Hepatocyte (in vitro differentiated cells): ENCODE measurements at regions not wholly inside any gene's neighbourhood (a gene's known extent, or its start where the extent isn't known, plus 50 kb on each side); places are given as distances from the start of the nearest gene placed in this dataset.

Experiments
- DNase-seq: peaks from one replicate; pipeline ENCODE4 v3.0.0-alpha.2; 2016; ENCODE audit warnings: low spot score
- H2AFZ ChIP-seq: fragments of 200-600 bp; sonication (generic); 2 replicates; pipeline ENCODE4 v1.6.0; 2016; ENCODE audit warnings: antibody characterized with exemption, mild to moderate bottlenecking
- H3K27ac ChIP-seq: fragments of 200-600 bp; sonication (generic); 2 replicates; pipeline ENCODE4 v1.5.1; 2016; ENCODE audit warnings: mild to moderate bottlenecking
- H3K27me3 ChIP-seq: fragments of 200-600 bp; sonication (generic); 2 replicates; pipeline ENCODE4 v1.6.1; 2016
- H3K36me3 ChIP-seq: fragments of 200-600 bp; sonication (generic); replicated peaks from 2 replicates; pipeline ENCODE4 v1.5.1; 2016; ENCODE audit warnings: low read depth; ENCODE audit not compliant: insufficient read depth
- H3K4me1 ChIP-seq: fragments of 200-600 bp; sonication (generic); 2 replicates; pipeline ENCODE4 v1.5.1; 2016; ENCODE audit warnings: mild to moderate bottlenecking, moderate library complexity; ENCODE audit not compliant: insufficient read depth
- H3K4me2 ChIP-seq: fragments of 200-600 bp; sonication (generic); 2 replicates; pipeline ENCODE4 v1.6.0; 2016
- H3K4me3 ChIP-seq: fragments of 200-600 bp; sonication (generic); 2 replicates; pipeline ENCODE4 v1.5.1; 2016; ENCODE audit warnings: mild to moderate bottlenecking
- H3K79me2 ChIP-seq: fragments of 200-600 bp; sonication (generic); 2 replicates; pipeline ENCODE4 v1.6.0; 2017; ENCODE audit warnings: mild to moderate bottlenecking
- H3K9me2 ChIP-seq: fragments of 200-600 bp; sonication (generic); replicated peaks from 2 replicates; pipeline ENCODE4 v1.6.0; 2017; ENCODE audit warnings: mild to moderate bottlenecking; ENCODE audit not compliant: insufficient read depth
- H3K9me3 ChIP-seq: fragments of 200-600 bp; sonication (generic); 2 replicates; pipeline ENCODE4 v1.5.1; 2016; ENCODE audit warnings: low read depth, mild to moderate bottlenecking
- H4K20me1 ChIP-seq: fragments of 200-600 bp; sonication (generic); 2 replicates; pipeline ENCODE4 v1.6.0; 2016; ENCODE audit warnings: mild to moderate bottlenecking; ENCODE audit not compliant: insufficient read depth, poor library complexity, severe bottlenecking
- CTCF ChIP-seq: fragments of 200-600 bp; sonication (generic); IDR thresholded peaks from 2 replicates; pipeline ENCODE4 v1.5.1; 2016; ENCODE audit warnings: antibody characterized with exemption, mild to moderate bottlenecking; ENCODE audit not compliant: poor library complexity
- EZH2 ChIP-seq: fragments of 200-600 bp; sonication (generic); IDR thresholded peaks from 2 replicates; pipeline ENCODE4 v1.6.1; 2016; ENCODE audit warnings: antibody characterized with exemption, mild to moderate bottlenecking, borderline replicate concordance
- EZH2phosphoT487 ChIP-seq: fragments of 200-600 bp; sonication (generic); IDR thresholded peaks from one replicate; pipeline ENCODE4 v1.6.1; 2018; ENCODE audit warnings: antibody characterized with exemption, mild to moderate bottlenecking, low read depth, moderate library complexity; ENCODE audit not compliant: unreplicated experiment, severe bottlenecking
- WGBS: methylation state at CpG from one replicate; pipeline ENCODE4 v1.1.6; 2016; ENCODE audit warnings: low lambda C conversion rate; ENCODE audit errors: missing lambda C conversion rate; 5-methylcytosine and 5-hydroxymethylcytosine counted together

- Histone ChIP-seq H2AFZ (no peak overlapping the region), H3K4me2 (no peak overlapping the region), H4K20me1 (no peaks in the 10 kb centered on the region), H3K4me3 (no peak overlapping the region), H3K4me1 (no peaks in the 10 kb centered on the region), H3K27ac (no peak overlapping the region), H3K79me2 (no peaks in the 10 kb centered on the region), H3K36me3 (no peaks in the 10 kb centered on the region), H3K27me3 (no peaks in the 10 kb centered on the region), H3K9me3 (no peaks in the 10 kb centered on the region), H3K9me2 (no peaks in the 10 kb centered on the region)
- 100% methylated on average over 1 of the region's 1 CpG for WGBS
- DNase-seq = no peak
- TF ChIP-seq EZH2 (no peak), EZH2phosphoT487 (no peak), CTCF (no peak)
These were observed 165.3 kb upstream of the DPYD start for GRCh38 chr1:98086156-98086555.

DNA sequence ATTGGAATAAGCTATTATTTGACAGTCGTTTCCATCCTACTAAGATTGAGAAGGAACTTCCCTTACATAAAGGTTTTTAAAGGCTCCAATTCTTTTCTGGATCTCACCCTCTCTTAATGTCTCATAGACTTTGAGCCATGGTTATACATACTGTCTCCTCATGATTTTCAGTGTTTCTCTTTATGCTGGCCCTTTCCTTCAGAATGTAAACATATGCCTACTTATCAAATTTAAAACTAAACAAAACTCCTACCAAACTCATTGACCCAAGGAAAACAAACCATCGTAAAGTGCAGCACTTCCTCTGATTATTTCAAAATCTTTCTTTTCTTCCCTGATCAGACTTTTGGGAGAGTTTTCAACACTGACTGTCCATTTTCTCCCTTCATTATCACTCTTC is 163.4 kb upstream of the DPYD start:
- Histone ChIP-seq H3K4me3 (no peak overlapping the region), H3K79me2 (no peaks in the 10 kb centered on the region), H3K4me2 (no peak overlapping the region), H3K4me1 (no peaks in the 10 kb centered on the region), H3K27me3 (no peaks in the 10 kb centered on the region), H3K9me3 (no peaks in the 10 kb centered on the region), H4K20me1 (no peaks in the 10 kb centered on the region), H3K36me3 (no peaks in the 10 kb centered on the region), H3K9me2 (no peaks in the 10 kb centered on the region), H2AFZ (no peak overlapping the region), H3K27ac (no peak overlapping the region)
- WGBS = 43% methylated on average over 2 of the region's 2 CpGs
- TF ChIP-seq CTCF = no peak
- no peak for TF ChIP-seq EZH2
- no peak for TF ChIP-seq EZH2phosphoT487
- DNase-seq = no peak

DNA sequence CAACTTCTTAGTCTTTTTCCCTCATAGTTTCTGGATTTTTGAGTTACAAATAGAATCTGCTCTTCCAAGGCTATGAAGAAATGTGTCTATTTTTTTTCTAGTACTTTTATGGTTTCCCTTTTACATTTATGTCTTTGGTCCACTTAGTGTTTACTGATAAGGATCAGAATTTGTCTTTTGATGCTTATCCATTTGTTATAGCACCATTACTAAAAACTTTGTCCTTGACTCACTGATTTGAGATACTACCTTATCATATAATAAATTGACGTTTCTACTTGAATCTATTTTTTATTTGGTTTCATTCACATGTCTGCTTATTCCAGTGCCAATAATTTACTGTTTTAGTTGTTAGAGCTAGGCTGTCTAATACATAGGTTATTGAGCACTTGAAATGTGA is 161.1 kb upstream of the DPYD start:
- WGBS = 42% methylated on average over 1 of the region's 1 CpG
- H3K9me2 ChIP-seq = no peaks in the 10 kb centered on the region
- no peaks in the 10 kb centered on the region for H3K36me3 ChIP-seq
- no peak overlapping the region for H3K4me2 ChIP-seq
- H3K27me3 ChIP-seq = no peaks in the 10 kb centered on the region
- TF ChIP-seq CTCF (no peak), EZH2phosphoT487 (no peak), EZH2 (no peak)
- no peaks in the 10 kb centered on the region for H3K9me3 ChIP-seq
- no peak overlapping the region for H2AFZ ChIP-seq
- no peaks in the 10 kb centered on the region for H3K79me2 ChIP-seq
- H3K27ac ChIP-seq = no peak overlapping the region
- DNase-seq = no peak
- H4K20me1 ChIP-seq = no peaks in the 10 kb centered on the region
- H3K4me1 ChIP-seq = no peaks in the 10 kb centered on the region
- no peak overlapping the region for H3K4me3 ChIP-seq

- no peaks in the 10 kb centered on the region for H3K4me1 ChIP-seq
- H3K36me3 ChIP-seq = no peaks in the 10 kb centered on the region
- no peaks in the 10 kb centered on the region for H4K20me1 ChIP-seq
- H3K4me2 ChIP-seq = no peak overlapping the region
- H3K4me3 ChIP-seq = no peak overlapping the region
- no peaks in the 10 kb centered on the region for H3K9me2 ChIP-seq
- no peaks in the 10 kb centered on the region for H3K79me2 ChIP-seq
- WGBS = 94% methylated on average over 2 of the region's 2 CpGs
- H3K27me3 ChIP-seq = no peaks in the 10 kb centered on the region
- no peak for DNase-seq
- no peak overlapping the region for H3K27ac ChIP-seq
- TF ChIP-seq EZH2 (no peak), EZH2phosphoT487 (no peak), CTCF (no peak)
- no peak overlapping the region for H2AFZ ChIP-seq
- H3K9me3 ChIP-seq = no peaks in the 10 kb centered on the region
These were observed 157.8 kb upstream of the DPYD start for GRCh38 chr1:98078596-98078995.
